Uterus (tissue), 3 donors: ENCODE measurements at regions not wholly inside any gene's neighbourhood (a gene's known extent, or its start where the extent isn't known, plus 50 kb on each side); places are given as distances from the start of the nearest gene placed in this dataset. TPM values are rescaled to one million over a fixed set of nuclear protein-coding genes. Genes with fewer than 3 reads are reported as not detected.

ENCODE experiments used
- DNase-seq, 2 donors: peaks; one replicate each; pipeline ENCODE4 v3.0.0-alpha.2; 2019 to 2020
- H3K27ac ChIP-seq, 2 donors: fragments of 200-600 bp; sonication (generic); 1 replicate in 1 of 2; 2 replicates in 1 of 2; pipeline ENCODE4 v1.5.1; 2016 to 2018
- H3K27me3 ChIP-seq, 2 donors: fragments of 200-600 bp; sonication (generic); one replicate each; pipeline ENCODE4 v1.5.1; 2018 to 2019; ENCODE audit warnings: control low read depth in 1 of 2
- H3K36me3 ChIP-seq, 2 donors: fragments of 200-600 bp; sonication (generic); one replicate each; pipeline ENCODE4 v1.5.1; 2019; ENCODE audit warnings: control low read depth in 1 of 2
- H3K4me1 ChIP-seq, 2 donors: fragments of 200-600 bp; sonication (generic); one replicate each; pipeline ENCODE4 v1.5.1; 2018 to 2019; ENCODE audit warnings: control low read depth in 1 of 2
- H3K4me3 ChIP-seq, 2 donors: fragments of 200-600 bp; sonication (generic); 1 replicate in 1 of 2; 2 replicates in 1 of 2; pipeline ENCODE4 v1.5.1; 2018 to 2019; ENCODE audit warnings: mild to moderate bottlenecking in 1 of 2
- H3K9me3 ChIP-seq, 2 donors: fragments of 200-600 bp; sonication (generic); one replicate each; pipeline ENCODE4 v1.5.1; 2019; ENCODE audit warnings: control low read depth in 1 of 2
- CTCF ChIP-seq, 4 experiments: fragments of 200-600 bp in 2 of 4; fragments of 450-650 bp in 2 of 4; sonication (generic) in 2 of 4; IDR thresholded peaks; one replicate each; pipeline ENCODE4 v1.5.1; 2016 to 2019; ENCODE audit warnings: antibody characterized with exemption in 4 of 4, mild to moderate bottlenecking in 2 of 4, moderate library complexity in 1 of 4
- POLR2A ChIP-seq, 2 donors: fragments of 450-650 bp; IDR thresholded peaks; one replicate each; pipeline ENCODE4 v1.6.1; 2016; ENCODE audit warnings: antibody characterized with exemption in 2 of 2, mild to moderate bottlenecking in 1 of 2, moderate library complexity in 1 of 2
- intact Hi-C: fragments of 100-400 bp; cut with DNase I; formaldehyde crosslinking; loops from one replicate; pipeline ENCODE4 v1.15.1; 2023; ENCODE audit warnings: low total_unique reads
- small RNA-seq: library from RNA; depleted of rRNA; stranded (forward); fragments of <200 nt; gene quantifications from one replicate; pipeline ENCODE3, GENCODE V24; 2016
- donor health status: DM: yes; HTN: yes; CAD: no.

- H3K9me3 ChIP-seq: no peaks in the 10 kb centered on the region
- H3K27ac ChIP-seq: no peak overlapping the region
- H3K4me3 ChIP-seq: no peak overlapping the region
- H3K4me1 ChIP-seq: no peaks in the 10 kb centered on the region
- no peaks in the 10 kb centered on the region for H3K27me3 ChIP-seq
- DNase-seq: no peak
- no peak for TF ChIP-seq CTCF (IDR thresholded peaks at IDR 0.05)
- intact Hi-C loops: loop anchor here (10.0 kb wide), 1 partner anchor 64 kb away; no protein-coding TSS in a partner anchor
- no peaks in the 10 kb centered on the region for H3K36me3 ChIP-seq
These were observed 51.9 kb upstream of the SHB start for GRCh38 chr9:38120961-38121360.

- no peak overlapping the region for H3K27ac ChIP-seq
- TF ChIP-seq POLR2A (IDR thresholded peaks at IDR 0.05) (no peak), CTCF (IDR thresholded peaks at IDR 0.05) (no peak)
- H3K4me1 ChIP-seq: no peaks in the 10 kb centered on the region
- H3K36me3 ChIP-seq: no peaks in the 10 kb centered on the region
- H3K9me3 ChIP-seq: no peaks in the 10 kb centered on the region
- H3K4me3 ChIP-seq: no peak overlapping the region
- H3K27me3 ChIP-seq: no peaks in the 10 kb centered on the region
- no peak for DNase-seq
- intact Hi-C loops: loop anchor here (10.0 kb wide), 1 partner anchor 65 kb away; no protein-coding TSS in a partner anchor
These were observed 50.7 kb upstream of the SHB start for GRCh38 chr9:38119560-38120236.

GRCh38 chr9:38118862-38119438 is 49.9 kb upstream of the SHB start:
- DNase-seq: no peak
- no peak overlapping the region for H3K4me3 ChIP-seq
- H3K36me3 ChIP-seq: no peaks in the 10 kb centered on the region
- TF ChIP-seq POLR2A (IDR thresholded peaks at IDR 0.05) (no peak), CTCF (IDR thresholded peaks at IDR 0.05) (no peak)
- no peaks in the 10 kb centered on the region for H3K4me1 ChIP-seq
- H3K9me3 ChIP-seq: no peaks in the 10 kb centered on the region
- intact Hi-C loops: no loop called here
- no peaks in the 10 kb centered on the region for H3K27me3 ChIP-seq
- H3K27ac ChIP-seq: no peak overlapping the region

Small RNAs in the stretch of these regions (small RNA-seq; reads per million reads assigned to genes)
- not detected for gene RF00096
